Neural crest cell (in vitro differentiated cells): ENCODE measurements at regions not wholly inside any gene's neighbourhood (a gene's known extent, or its start where the extent isn't known, plus 50 kb on each side); places are given as distances from the start of the nearest gene placed in this dataset.
"Not testable (repeated sequence)": the region's sequence is repeated elsewhere in the genome, so short reads cannot be mapped to it uniquely, and the experiment has no call there.

Source experiments
- DNase-seq: peaks from one replicate; pipeline ENCODE4 v3.0.0; 2021; ENCODE audit warnings: low read depth, mixed read lengths, low spot score
- H3K27ac Mint-ChIP-seq: one replicate; pipeline ENCODE4 v1.8.0; 2021; ENCODE audit warnings: mild to moderate bottlenecking, mixed read lengths; ENCODE audit not compliant: unreplicated experiment
- H3K27me3 Mint-ChIP-seq: 2 replicates; pipeline ENCODE4 v1.8.0; 2021; ENCODE audit warnings: low read depth, mild to moderate bottlenecking, mixed read lengths
- H3K36me3 Mint-ChIP-seq: 2 replicates; pipeline ENCODE4 v1.8.0; 2021; ENCODE audit warnings: low read depth, mild to moderate bottlenecking, mixed read lengths
- H3K4me1 Mint-ChIP-seq: 2 replicates; pipeline ENCODE4 v1.8.0; 2021; ENCODE audit warnings: mixed read lengths
- H3K4me3 Mint-ChIP-seq: one replicate; pipeline ENCODE4 v1.8.0; 2021; ENCODE audit warnings: mild to moderate bottlenecking, mixed read lengths
- H3K9me3 Mint-ChIP-seq: 2 replicates; pipeline ENCODE4 v1.8.0; 2021; ENCODE audit warnings: mixed read lengths
- TF ChIP-seq, protein P1 (sequence below): fragments of 200-600 bp; sonication (generic); conservative IDR thresholded peaks from 2 replicates; pipeline ENCODE4 v1.5.0; 2021; ENCODE audit warnings: antibody characterized with exemption, mild to moderate bottlenecking

DNA sequence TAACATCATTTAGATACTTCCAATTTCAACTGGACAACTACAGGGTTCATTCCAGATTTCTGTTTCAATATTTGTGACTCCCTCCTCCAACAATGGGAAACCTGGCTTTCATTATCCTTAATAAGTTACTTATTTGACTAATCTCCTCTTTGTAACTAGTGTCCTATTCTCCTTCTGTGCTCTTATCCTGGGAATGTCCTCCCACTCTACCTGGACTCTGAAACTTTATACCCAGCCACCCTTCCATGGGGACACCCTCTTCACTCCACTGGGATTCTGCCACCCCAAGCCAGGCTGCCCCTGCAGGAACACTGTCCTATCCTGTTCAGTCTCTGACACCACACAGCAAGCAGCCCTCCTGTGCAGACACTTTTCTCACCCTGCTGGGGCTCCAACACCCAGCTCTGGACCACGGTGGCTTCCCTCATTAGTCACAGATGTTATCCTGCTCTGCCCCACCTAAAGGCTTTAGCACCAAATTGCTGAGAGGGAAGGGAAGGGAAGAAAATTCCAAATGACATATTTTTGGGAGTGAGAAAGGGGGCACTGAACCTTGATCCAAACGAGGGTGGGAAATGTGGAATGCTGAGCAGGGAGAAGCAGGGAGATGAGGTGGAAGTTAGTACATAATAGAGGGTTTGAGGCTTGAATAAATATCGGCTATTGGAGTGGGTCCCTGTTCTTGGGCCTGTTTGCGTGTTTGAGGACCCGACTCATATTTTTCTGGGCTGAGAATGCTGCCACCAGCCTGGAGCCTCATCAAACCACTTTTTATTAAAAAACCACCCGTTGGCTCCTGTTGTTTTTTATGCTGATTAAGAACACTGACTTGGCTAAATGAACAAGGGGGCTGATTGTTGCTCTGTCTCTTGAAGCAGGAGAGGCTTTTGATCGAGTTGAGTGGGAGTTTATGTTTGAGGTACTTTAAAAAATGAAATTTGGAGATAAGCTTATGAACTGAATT, 54.0 kb upstream of the AKIRIN2 start:
- Mint-ChIP-seq H3K27me3 (no peaks in the 10 kb centered on the region), H3K4me1 (peaks cover 10% of the 10 kb centered on the region), H3K36me3 (peaks cover 2% of the 10 kb centered on the region), H3K9me3 (no peaks in the 10 kb centered on the region), H3K4me3 (no peak overlapping the region), H3K27ac (peak overlapping the region; percentile 71)
- TF ChIP-seq, protein P1, sequence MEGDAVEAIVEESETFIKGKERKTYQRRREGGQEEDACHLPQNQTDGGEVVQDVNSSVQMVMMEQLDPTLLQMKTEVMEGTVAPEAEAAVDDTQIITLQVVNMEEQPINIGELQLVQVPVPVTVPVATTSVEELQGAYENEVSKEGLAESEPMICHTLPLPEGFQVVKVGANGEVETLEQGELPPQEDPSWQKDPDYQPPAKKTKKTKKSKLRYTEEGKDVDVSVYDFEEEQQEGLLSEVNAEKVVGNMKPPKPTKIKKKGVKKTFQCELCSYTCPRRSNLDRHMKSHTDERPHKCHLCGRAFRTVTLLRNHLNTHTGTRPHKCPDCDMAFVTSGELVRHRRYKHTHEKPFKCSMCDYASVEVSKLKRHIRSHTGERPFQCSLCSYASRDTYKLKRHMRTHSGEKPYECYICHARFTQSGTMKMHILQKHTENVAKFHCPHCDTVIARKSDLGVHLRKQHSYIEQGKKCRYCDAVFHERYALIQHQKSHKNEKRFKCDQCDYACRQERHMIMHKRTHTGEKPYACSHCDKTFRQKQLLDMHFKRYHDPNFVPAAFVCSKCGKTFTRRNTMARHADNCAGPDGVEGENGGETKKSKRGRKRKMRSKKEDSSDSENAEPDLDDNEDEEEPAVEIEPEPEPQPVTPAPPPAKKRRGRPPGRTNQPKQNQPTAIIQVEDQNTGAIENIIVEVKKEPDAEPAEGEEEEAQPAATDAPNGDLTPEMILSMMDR, result no peak
- DNase-seq, result no peak

DNA sequence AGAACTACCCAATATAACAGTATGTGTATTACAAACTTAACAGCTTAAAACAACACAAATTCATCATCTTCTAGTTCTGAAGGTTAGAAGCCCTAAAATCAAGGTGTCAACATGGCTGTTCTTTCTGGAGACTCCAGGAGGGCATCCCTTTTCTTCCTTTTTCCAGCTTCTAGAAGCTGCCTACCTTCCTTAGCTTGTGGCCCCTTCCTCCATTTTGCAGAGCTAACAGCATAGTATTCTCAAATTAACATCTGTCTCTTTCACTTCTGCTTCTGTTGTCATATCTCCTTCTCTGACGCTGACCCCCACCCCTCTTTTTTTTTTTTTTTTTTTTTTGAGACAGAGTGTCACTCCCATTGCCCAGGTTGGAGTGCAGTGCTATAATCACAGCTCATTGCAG, 52.8 kb upstream of the AKIRIN2 start:
- TF ChIP-seq, protein P1, result no peak
- Mint-ChIP-seq H3K4me3 (no peak overlapping the region), H3K27me3 (no peaks in the 10 kb centered on the region), H3K27ac (no peak overlapping the region), H3K36me3 (peaks cover 2% of the 10 kb centered on the region), H3K4me1 (peaks cover 10% of the 10 kb centered on the region), H3K9me3 (no peaks in the 10 kb centered on the region)
- no peak for DNase-seq

DNA sequence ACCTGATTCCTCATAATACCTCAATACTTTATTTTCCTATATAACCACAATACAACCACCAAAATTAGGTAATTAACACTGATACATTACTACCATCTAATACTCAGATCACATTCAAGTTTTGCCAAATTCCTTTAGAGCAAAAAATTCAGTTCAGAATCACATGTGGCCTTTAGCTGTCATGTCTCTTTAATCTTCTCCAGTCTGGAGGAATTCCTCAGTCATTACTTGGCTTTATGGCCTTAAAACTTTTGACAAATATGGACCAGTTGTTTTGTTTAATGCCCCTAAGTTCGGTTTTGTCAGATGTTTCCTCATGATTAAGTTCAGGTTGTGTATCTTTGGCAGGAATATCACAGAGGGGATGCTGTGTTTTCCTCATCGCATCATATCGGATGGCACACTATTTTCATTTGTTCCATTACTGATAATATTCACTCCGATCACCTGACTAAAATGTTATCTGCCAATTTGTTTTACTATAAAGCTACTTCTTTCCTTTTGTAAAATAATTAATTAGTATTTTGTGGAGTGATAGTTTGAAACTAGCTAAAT, 51.2 kb upstream of the AKIRIN2 start:
- no peaks in the 10 kb centered on the region for H3K9me3 Mint-ChIP-seq
- no peak overlapping the region for H3K4me3 Mint-ChIP-seq
- TF ChIP-seq, protein P1, result no peak
- H3K36me3 Mint-ChIP-seq, result peaks cover 2% of the 10 kb centered on the region
- H3K27ac Mint-ChIP-seq, result no peak overlapping the region
- H3K27me3 Mint-ChIP-seq, result no peaks in the 10 kb centered on the region
- peaks cover 10% of the 10 kb centered on the region for H3K4me1 Mint-ChIP-seq
- no peak for DNase-seq

DNA sequence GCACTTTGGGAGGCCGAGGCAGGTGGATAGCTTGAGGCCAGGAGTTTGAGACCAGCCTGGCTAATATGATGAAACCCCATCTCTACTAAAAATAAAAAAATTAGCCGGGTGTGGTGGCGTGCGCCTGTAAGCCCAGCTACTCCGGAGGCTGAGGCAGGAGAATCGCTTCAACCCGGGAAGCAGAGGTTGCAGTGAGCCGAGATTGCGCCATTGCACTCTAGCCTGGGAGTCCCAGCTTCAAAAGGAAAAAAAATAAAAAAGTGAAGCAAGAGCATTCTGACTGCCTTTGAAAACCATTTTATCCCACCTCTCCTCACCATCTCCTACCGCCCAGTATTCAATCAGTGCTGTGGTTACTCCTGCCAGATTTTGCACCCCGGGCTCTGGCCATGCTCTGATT, 50.5 kb upstream of the AKIRIN2 start:
- H3K4me3 Mint-ChIP-seq, H3K4me1 Mint-ChIP-seq, H3K27ac Mint-ChIP-seq, H3K9me3 Mint-ChIP-seq, DNase-seq, H3K27me3 Mint-ChIP-seq, H3K36me3 Mint-ChIP-seq: not testable (repeated sequence)
